22Rv1 (cell line): ENCODE measurements at regions not wholly inside any gene's neighbourhood (a gene's known extent, or its start where the extent isn't known, plus 50 kb on each side); places are given as distances from the start of the nearest gene placed in this dataset.

Experiments
- H3K27ac ChIP-seq: fragments of 450-650 bp; 2 replicates; pipeline ENCODE4 v1.5.1; 2017
- ZFX ChIP-seq: fragments of 450-650 bp; IDR thresholded peaks from 2 replicates; pipeline ENCODE4 v1.6.1; 2017; ENCODE audit warnings: antibody characterized with exemption, borderline replicate concordance
- TF ChIP-seq, protein P1 (sequence below): fragments of 450-650 bp; IDR thresholded peaks from 2 replicates; pipeline ENCODE4 v1.5.1; 2017; ENCODE audit warnings: mild to moderate bottlenecking

DNA sequence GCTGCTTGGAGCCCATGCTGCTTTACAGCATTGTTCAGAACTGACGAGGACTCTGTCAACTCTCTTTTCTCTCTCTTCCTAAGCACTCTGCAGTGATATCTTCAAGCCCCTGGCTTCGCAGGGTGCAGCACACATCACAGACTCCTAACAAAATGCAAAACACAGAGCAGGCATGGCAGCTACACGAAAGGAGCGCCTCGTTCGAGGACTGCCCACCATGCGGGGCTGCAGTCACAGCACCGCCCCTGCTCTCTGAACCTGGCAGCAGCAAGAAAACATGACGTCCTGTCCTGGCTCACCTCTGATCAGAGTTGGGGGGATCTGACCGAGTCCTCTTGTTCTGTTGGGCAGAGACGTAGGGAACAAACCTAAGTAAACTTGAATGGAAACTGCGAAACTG, 281.7 kb downstream of the CDH26 start:
- H3K27ac ChIP-seq: no peak overlapping the region
- no peak for TF ChIP-seq ZFX
- TF ChIP-seq, protein P1, sequence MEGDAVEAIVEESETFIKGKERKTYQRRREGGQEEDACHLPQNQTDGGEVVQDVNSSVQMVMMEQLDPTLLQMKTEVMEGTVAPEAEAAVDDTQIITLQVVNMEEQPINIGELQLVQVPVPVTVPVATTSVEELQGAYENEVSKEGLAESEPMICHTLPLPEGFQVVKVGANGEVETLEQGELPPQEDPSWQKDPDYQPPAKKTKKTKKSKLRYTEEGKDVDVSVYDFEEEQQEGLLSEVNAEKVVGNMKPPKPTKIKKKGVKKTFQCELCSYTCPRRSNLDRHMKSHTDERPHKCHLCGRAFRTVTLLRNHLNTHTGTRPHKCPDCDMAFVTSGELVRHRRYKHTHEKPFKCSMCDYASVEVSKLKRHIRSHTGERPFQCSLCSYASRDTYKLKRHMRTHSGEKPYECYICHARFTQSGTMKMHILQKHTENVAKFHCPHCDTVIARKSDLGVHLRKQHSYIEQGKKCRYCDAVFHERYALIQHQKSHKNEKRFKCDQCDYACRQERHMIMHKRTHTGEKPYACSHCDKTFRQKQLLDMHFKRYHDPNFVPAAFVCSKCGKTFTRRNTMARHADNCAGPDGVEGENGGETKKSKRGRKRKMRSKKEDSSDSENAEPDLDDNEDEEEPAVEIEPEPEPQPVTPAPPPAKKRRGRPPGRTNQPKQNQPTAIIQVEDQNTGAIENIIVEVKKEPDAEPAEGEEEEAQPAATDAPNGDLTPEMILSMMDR: no peak

GRCh38 chr20:60240415-60240814, 282.2 kb downstream of the CDH26 start:
- TF ChIP-seq, protein P1: no peak
- no peak for TF ChIP-seq ZFX

DNA sequence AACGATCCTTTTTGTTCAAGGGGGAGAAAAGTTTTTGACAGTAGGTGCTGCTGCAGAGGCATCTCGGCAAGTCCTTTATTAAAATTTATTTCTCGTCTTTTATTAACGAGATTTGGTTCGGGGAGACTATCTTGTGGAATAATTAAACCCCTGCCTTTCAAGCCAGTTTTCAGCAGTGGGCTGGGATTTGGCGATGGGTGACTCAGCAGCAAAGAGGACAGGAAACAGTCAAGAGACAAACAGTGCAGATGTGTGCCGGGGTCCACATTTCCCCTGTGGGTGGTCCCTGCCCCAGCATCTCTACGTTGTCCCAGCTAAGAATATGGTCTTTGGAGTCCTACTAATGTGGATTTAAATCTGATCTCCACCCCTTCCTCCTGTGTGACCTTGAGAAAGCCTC, 282.8 kb downstream of the CDH26 start:
- TF ChIP-seq ZFX: no peak
- TF ChIP-seq, protein P1: no peak
- H3K27ac ChIP-seq: no peak overlapping the region

More at GRCh38 chr20:60240415-60240814, 282.2 kb downstream of the CDH26 start:
- H3K27ac ChIP-seq: no peak overlapping the region

- no peak for TF ChIP-seq ZFX
- TF ChIP-seq, protein P1: no peak
- no peak overlapping the region for H3K27ac ChIP-seq
These were observed 284.7 kb downstream of the CDH26 start for GRCh38 chr20:60242836-60243505.

DNA sequence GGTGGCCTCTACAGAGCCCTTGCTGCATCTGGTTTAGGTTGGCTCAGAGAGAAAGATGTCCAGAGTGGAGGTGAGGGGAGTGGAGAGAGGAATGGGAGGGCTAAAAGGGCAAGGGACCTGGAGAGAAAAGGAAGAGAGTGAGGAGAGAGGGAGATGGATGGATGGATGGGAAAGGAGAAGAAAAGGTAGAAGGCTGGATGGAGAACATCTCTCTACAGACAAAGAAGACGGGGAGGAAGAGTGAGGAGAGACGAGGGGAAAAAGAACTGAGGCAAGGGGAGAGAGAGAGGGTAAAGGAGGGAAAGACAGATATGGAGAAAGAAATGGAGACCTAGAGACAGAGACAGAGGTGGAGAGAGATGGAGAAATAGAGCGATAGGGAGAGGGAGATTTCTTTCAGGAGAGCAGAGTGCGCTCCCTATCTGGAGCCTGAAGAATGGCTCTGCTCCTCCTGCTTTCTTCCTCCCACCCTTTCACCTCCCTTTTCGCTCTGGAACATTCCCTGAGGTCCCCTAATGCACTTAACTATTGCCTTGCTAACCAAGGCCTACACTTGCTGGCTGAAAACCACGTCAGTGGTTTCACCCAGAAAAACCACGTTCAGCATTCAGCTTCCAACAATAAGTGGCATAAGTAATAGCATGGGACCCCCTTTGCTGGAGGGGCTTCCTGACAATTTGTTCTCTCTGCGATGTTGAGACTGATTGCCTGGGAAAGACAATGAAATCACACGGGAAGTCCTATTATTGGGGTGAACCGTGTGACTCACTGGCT, 286.3 kb downstream of the CDH26 start:
- H3K27ac ChIP-seq: no peak overlapping the region
- TF ChIP-seq, protein P1: no peak
- TF ChIP-seq ZFX: no peak

DNA sequence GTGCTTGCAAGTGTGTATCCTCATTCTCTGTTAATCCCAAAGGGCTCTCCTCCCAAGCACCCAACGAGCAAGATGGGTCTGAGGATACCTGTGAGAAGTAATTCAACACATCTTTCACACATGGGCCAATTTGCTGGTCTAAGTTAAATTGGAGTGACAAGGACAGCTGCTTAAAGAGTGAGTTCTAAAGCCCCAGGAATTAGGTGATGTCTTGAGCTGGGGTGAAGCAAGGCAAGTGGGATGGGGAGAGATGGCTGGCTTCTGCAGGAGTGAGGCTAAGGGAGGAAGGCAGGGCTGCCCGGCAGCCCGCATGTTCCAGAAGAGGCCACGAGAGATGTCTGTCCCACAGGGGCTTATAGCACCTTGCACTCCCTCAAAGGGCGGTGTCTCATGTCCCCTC, 288.5 kb downstream of the CDH26 start:
- H3K27ac ChIP-seq: no peak overlapping the region
- TF ChIP-seq, protein P1: no peak
- TF ChIP-seq ZFX: no peak

- H3K27ac ChIP-seq: no peak overlapping the region
- TF ChIP-seq, protein P1: no peak
These were observed 291.2 kb downstream of the CDH26 start for GRCh38 chr20:60249436-60249835.
